SU-DHL-6 (cell line): ENCODE measurements at regions not wholly inside any gene's neighbourhood (a gene's known extent, or its start where the extent isn't known, plus 50 kb on each side); places are given as distances from the start of the nearest gene placed in this dataset.

ENCODE experiments used
- H2AFZ ChIP-seq: fragments of 200-600 bp; sonication (generic); 2 replicates; pipeline ENCODE4 v1.6.1; 2014; ENCODE audit warnings: low read depth, mild to moderate bottlenecking, moderate library complexity, mixed read lengths, antibody characterized with exemption, low read length; ENCODE audit not compliant: severe bottlenecking
- H3F3A ChIP-seq: fragments of 200-600 bp; shearing (Covaris generic); 2 replicates; pipeline ENCODE4 v1.6.0; 2016; ENCODE audit warnings: antibody characterized with exemption, mild to moderate bottlenecking; ENCODE audit not compliant: insufficient read depth
- H3K27ac ChIP-seq: fragments of 200-600 bp; sonication (generic); 2 replicates; pipeline ENCODE4 v1.5.1; 2016; ENCODE audit warnings: low read depth, mild to moderate bottlenecking, low read length, moderate library complexity, mixed read lengths
- H3K27me3 ChIP-seq: fragments of 200-600 bp; sonication (generic), shearing (Covaris generic); 2 replicates; pipeline ENCODE4 v1.6.0; 2014; ENCODE audit warnings: mild to moderate bottlenecking, low read length
- H3K36me3 ChIP-seq: fragments of 200-600 bp; sonication (generic); 2 replicates; pipeline ENCODE4 v1.6.1; 2014; ENCODE audit warnings: mild to moderate bottlenecking, low read length, mixed read lengths
- H3K4me2 ChIP-seq: fragments of 300-600, 200-600 bp; shearing (Covaris generic), sonication (generic); 2 replicates; pipeline ENCODE4 v1.6.0; 2014; ENCODE audit warnings: low read length, low read depth, mild to moderate bottlenecking; ENCODE audit not compliant: poor library complexity, severe bottlenecking
- H3K4me3 ChIP-seq: fragments of 200-600 bp; sonication (generic); 2 replicates; pipeline ENCODE4 v1.5.1; 2014; ENCODE audit warnings: antibody characterized with exemption, low read length, mild to moderate bottlenecking, mixed read lengths; ENCODE audit not compliant: insufficient read depth, poor library complexity, severe bottlenecking
- H3K79me2 ChIP-seq: fragments of 200-600 bp; sonication (generic); 2 replicates; pipeline ENCODE4 v1.6.1; 2014; ENCODE audit warnings: mild to moderate bottlenecking, low read length, moderate library complexity; ENCODE audit not compliant: insufficient read depth
- H3K9ac ChIP-seq: fragments of 200-600 bp; sonication (generic); 2 replicates; pipeline ENCODE4 v1.7.0; 2014; ENCODE audit warnings: mild to moderate bottlenecking, low read length
- H3K9me2 ChIP-seq: fragments of 200-600 bp; sonication (generic); replicated peaks from 2 replicates; pipeline ENCODE4 v1.6.1; 2014; ENCODE audit warnings: low read length; ENCODE audit not compliant: insufficient read depth
- H3K9me3 ChIP-seq: fragments of 200-600 bp; sonication (generic); 2 replicates; pipeline ENCODE4 v1.6.1; 2014; ENCODE audit warnings: low read length, mixed read lengths; ENCODE audit not compliant: insufficient read depth
- H4K20me1 ChIP-seq: fragments of 200-600 bp; sonication (generic); 2 replicates; pipeline ENCODE4 v1.6.1; 2014; ENCODE audit warnings: low read depth, mild to moderate bottlenecking, antibody characterized with exemption, low read length, moderate library complexity, mixed read lengths
- CTCF ChIP-seq: fragments of 200-600 bp; sonication (generic); IDR thresholded peaks from one replicate; pipeline ENCODE4 v1.5.1; 2017; ENCODE audit warnings: antibody characterized with exemption, mild to moderate bottlenecking, low read length, moderate library complexity; ENCODE audit not compliant: insufficient read depth, poor library complexity, severe bottlenecking
- EZH2phosphoT487 ChIP-seq: fragments of 200-600 bp; sonication (generic), shearing (Covaris generic); conservative IDR thresholded peaks from 2 replicates; pipeline ENCODE4 v1.6.1; 2018; ENCODE audit warnings: mild to moderate bottlenecking, antibody characterized with exemption, low read length, moderate library complexity, mixed read lengths

- no peak overlapping the region for H3K9ac ChIP-seq
- H3K27ac ChIP-seq: no peak overlapping the region
- no peaks in the 10 kb centered on the region for H3K79me2 ChIP-seq
- TF ChIP-seq EZH2phosphoT487 (no peak), CTCF (no peak)
- no peaks in the 10 kb centered on the region for H3K9me3 ChIP-seq
- H3K36me3 ChIP-seq: no peaks in the 10 kb centered on the region
- H2AFZ ChIP-seq: no peak overlapping the region
- H3K4me2 ChIP-seq: no peak overlapping the region
- H3K27me3 ChIP-seq: no peaks in the 10 kb centered on the region
- no peaks in the 10 kb centered on the region for H4K20me1 ChIP-seq
- H3K4me3 ChIP-seq: no peak overlapping the region
- no peaks in the 10 kb centered on the region for H3F3A ChIP-seq
- no peaks in the 10 kb centered on the region for H3K9me2 ChIP-seq
These were observed 144.9 kb upstream of the TCERG1L start for GRCh38 chr10:131456411-131456810.

- H4K20me1 ChIP-seq: no peaks in the 10 kb centered on the region
- TF ChIP-seq EZH2phosphoT487: no peak
- TF ChIP-seq CTCF: no peak
- no peaks in the 10 kb centered on the region for H3K27me3 ChIP-seq
- no peak overlapping the region for H2AFZ ChIP-seq
- no peaks in the 10 kb centered on the region for H3K9me3 ChIP-seq
- no peak overlapping the region for H3K4me3 ChIP-seq
- no peaks in the 10 kb centered on the region for H3K79me2 ChIP-seq
- H3K9ac ChIP-seq: no peak overlapping the region
- no peak overlapping the region for H3K27ac ChIP-seq
- no peaks in the 10 kb centered on the region for H3K36me3 ChIP-seq
- H3K4me2 ChIP-seq: no peak overlapping the region
- H3K9me2 ChIP-seq: no peaks in the 10 kb centered on the region
- H3F3A ChIP-seq: no peaks in the 10 kb centered on the region
These were observed 149.6 kb upstream of the TCERG1L start for GRCh38 chr10:131461093-131461492.

- Histone ChIP-seq H4K20me1 (no peaks in the 10 kb centered on the region), H2AFZ (no peak overlapping the region), H3K27ac (no peak overlapping the region), H3K79me2 (no peaks in the 10 kb centered on the region), H3K9me3 (no peaks in the 10 kb centered on the region), H3K9me2 (no peaks in the 10 kb centered on the region), H3K4me3 (no peak overlapping the region), H3F3A (no peaks in the 10 kb centered on the region), H3K27me3 (no peaks in the 10 kb centered on the region), H3K36me3 (no peaks in the 10 kb centered on the region), H3K9ac (no peak overlapping the region), H3K4me2 (no peak overlapping the region)
- no peak for TF ChIP-seq CTCF
- TF ChIP-seq EZH2phosphoT487: no peak
These were observed 153.3 kb upstream of the TCERG1L start for GRCh38 chr10:131464789-131465188.

- TF ChIP-seq CTCF (no peak), EZH2phosphoT487 (no peak)
- Histone ChIP-seq H3K4me3 (no peak overlapping the region), H3K9ac (no peak overlapping the region), H3K27me3 (no peaks in the 10 kb centered on the region), H4K20me1 (no peaks in the 10 kb centered on the region), H3K36me3 (no peaks in the 10 kb centered on the region), H3K9me2 (no peaks in the 10 kb centered on the region), H3K79me2 (no peaks in the 10 kb centered on the region), H3K4me2 (no peak overlapping the region), H3K9me3 (no peaks in the 10 kb centered on the region), H3K27ac (no peak overlapping the region), H2AFZ (no peak overlapping the region), H3F3A (no peaks in the 10 kb centered on the region)
These were observed 158.0 kb upstream of the TCERG1L start for GRCh38 chr10:131469551-131469950.
